Central memory CD4-positive, alpha-beta T cell (primary cell): ENCODE measurements at regions not wholly inside any gene's neighbourhood (a gene's known extent, or its start where the extent isn't known, plus 50 kb on each side); places are given as distances from the start of the nearest gene placed in this dataset.
"Not testable (repeated sequence)": the region's sequence is repeated elsewhere in the genome, so short reads cannot be mapped to it uniquely, and the experiment has no call there.

Experiments used
- DNase-seq: peaks from one replicate; pipeline ENCODE4 v3.0.0; 2022

DNA sequence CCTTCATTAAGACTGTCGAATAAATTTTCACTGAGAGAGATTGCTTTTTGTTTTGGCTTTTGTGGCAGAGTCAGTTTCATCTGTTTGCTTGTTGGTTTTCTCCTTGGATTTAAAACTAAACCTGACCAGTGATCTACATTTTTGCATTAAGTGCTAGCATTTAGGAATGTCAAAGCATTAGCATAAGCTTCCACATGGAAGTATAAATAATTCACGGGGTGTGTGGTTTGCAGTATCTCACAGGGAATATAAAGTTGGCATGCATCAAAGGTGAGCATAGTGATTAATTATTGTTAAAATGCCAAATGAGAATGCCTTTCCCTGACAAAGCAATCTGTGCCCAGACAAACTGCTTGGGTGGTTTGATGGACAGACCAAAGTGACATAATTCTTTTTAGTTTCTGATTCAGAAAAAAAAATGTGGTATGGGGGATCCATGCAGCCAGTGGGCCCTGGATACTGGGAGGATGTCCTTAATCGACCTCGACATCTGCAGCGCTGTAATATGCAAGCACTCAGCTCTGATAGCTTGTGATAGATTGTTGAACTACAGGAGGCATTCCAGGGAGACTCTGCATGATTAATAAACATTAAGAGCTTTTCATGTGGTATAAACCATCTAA lies 339.3 kb upstream of the POM121L12 start:
- no peak for DNase-seq

DNA sequence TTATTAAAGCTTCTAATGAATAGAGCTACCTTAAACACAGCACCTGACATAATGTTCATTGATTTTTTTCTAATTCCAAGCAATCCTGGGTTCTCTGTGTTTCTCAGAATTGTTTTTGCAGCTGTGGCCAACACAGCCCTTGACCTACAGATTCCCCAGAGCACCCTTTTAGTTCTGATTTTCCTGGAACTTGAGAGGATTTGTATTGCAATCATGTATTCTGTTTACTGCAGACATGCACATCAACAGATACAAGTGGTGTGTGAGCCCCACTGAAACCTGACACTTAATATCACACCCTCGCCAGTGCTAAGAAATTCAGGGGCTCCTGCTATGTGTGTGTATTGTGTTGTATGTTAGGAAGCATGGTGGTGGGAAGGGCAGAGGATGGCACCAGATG lies 344.2 kb upstream of the POM121L12 start:
- DNase-seq: no peak

DNA sequence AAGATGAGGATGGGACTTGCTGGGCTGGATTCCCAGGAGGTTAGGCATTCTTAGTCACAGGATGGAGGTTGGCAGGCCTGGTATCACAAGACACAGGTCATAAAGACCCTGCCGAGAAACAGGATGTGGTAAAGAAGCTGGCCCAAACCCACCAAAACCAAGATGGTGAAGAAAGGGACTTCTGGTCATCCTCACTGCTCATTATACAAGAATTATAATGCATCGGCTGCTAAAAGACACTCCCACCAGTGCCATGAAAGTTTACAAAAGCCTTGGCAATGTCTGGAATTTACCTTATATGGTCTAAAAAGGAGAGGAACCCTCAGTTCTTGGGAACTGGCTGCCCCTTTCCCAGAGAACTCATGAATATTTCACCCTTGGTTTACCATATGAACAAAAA lies 345.5 kb upstream of the POM121L12 start:
- DNase-seq: no peak

DNA sequence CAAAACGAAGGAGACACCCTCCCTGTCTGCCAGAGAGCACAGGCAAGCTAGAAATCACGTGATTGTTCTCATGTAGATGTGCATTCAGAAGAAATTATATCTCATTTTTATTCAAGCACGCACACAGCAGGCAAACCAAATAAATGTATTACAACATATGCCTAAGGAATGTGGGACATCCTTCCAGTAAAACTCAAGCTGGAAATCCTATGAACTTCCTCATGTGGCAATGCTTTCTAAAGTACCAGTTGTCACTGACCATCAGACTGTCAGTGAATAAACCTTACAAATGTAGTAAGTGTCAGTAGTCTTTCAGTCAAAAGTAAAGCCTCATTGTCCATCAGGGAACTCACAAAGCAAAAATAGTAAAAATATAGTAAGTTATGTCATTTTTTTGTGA lies 350.1 kb upstream of the POM121L12 start:
- DNase-seq: no peak

DNA sequence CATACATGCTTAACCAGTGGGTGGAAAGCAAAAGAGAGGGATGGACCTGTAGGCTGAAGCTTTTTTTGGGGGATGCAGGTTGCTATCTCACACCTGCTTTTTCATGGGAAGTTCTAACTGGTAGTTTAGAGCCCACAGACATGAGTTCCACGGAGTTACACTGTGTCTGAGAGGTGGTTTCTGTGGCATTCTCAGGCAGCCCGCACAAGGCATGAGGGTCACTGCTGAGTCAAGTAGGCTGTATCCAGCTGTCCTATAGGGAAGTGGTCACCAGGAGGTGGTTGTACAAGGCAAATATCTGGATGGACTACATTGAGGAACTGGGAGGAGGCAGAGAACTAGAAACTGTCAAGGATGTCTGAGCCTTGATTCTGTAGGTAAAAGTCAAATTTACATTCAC lies 351.0 kb upstream of the POM121L12 start:
- no peak for DNase-seq

DNA sequence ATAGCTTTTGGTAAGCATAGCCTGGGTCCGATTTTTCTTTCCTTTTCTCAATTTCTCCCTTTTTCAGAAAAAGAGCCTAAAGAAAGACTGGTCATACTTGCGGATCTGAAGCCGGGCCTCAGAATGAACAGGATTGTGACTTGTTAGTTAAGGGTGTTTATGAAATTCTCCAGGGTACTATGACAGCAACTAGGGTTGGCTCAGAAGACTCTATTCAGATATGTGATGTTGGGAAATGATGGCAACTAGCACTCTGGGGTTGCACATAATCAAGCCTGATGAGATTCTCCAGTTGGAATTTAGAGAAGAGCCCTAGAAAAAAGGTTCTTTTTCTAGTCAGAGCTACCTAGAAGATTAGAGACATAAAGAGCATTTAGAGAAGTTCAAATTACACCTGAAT lies 352.4 kb upstream of the POM121L12 start:
- DNase-seq: no peak

DNA sequence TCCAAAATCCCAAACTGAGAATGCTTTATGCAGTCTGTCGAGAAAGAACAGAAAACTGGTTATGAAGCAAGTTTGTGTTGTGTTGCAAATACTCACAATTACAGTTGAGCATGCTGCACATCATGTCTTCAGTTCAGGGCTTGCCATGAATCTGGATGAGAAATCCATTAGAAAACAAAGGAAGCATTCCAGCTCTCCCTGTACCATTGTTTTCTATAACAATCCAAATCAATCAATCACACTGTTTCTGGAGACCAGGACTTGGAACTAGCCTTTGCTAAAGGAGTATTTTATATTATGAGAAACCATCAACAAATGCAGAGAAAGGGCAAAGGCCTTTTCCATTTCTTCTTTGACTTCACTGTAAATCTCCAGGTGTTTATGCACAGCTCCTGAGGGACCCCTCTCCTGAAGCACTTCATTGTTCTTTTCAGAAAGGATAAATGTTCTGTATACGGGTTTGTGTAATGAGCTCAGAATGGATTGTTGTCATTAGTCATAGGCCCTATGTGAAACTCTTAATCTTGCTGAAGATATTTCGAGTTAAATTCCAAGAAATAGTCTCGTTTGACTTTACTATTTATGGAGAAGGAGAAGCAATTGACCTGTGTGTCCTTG lies 364.7 kb upstream of the POM121L12 start:
- DNase-seq: no peak

DNA sequence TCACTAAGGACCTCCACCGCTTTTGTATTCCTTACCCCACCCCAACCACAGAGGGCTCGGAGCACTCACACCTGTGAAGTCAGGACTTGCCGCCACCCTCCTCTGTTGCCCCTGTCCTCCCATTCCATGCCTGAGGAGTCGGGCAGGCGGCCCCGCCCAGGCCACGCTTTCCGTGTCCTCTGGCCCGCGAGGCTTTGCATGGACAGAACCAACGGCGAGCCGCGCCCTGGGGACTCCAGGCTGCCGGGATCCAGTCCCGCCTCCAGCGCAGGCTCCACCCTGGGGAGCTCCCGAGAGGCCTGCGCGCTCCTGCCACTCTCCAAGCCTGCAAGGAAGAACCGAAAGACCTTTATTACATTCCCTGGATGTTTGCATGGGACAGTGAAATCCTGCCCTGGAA lies 366.4 kb upstream of the POM121L12 start:
- DNase-seq: no peak

DNA sequence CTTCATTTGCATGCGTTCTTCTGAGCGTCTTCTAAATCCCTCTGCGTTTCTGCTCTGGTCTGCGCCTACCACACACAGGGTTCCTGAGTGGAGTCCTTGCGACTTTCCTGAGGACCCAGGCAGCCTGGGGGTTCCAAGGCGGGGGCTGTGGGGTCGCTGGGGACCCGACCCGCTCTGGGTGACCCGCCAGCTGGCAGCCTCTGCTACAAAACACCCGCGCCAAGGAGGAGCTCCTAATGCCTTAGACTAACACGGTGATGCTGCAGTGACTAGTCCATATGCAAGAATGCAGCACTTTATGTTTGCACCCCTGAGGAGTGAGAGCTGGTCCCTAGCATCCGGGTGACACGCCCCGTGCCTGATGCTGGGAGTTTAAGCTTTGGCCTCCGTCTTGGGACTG lies 367.0 kb upstream of the POM121L12 start:
- DNase-seq: no peak

DNA sequence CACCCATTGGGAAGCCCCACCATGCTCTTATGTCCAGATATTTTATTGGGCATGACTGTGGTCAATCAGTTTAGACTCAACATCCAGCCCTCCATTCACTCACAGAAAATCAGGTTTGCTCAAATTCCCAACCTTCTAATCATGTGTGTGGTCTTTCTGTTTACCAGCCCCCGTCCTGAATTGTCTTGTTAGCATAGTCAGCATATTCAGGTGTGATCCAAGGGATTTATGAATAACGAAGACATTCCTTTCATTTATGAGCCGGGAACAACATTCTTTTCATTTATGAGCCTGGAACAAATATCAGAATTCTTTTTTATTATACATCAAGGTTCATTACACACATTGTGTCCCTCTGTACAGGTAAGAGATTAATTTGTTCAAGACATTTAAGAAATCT lies 376.3 kb upstream of the POM121L12 start:
- DNase-seq: no peak

DNA sequence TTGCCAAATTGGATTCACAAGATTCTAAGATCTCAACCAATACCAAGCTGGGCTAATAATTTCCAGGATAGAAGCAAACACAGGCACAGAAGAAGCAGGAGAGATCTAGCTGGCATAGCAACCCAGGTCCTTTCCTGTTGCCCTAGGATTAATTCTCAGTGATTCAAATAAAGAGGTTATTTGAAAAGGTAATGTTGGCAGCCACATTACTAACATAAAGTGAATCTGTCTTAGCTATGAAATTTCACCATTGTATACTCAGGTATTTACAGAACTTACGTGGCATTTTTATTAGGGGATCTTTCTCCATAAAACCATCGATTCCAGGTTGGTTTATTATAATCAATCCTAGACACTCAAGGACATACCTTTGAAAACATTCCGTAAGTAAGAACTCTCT lies 379.3 kb upstream of the POM121L12 start:
- DNase-seq: no peak

DNA sequence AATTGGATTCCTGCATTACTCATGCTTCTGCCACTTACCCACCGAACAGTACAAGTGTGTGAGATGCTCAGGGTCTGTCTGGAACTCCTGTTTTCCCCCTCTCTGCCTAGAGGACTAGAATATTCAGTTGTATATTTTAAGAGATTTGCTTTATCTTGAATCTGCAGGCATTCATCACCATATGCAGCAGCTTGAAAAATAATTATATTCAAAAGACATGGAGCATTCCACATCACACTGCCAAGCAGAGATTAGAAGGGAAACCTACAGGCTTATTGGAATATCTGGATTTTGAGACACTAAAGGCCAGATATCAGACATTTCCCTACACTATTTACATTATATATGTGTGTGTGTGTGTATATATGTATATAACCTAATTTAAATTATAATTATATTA lies 382.8 kb upstream of the POM121L12 start:
- no peak for DNase-seq

DNA sequence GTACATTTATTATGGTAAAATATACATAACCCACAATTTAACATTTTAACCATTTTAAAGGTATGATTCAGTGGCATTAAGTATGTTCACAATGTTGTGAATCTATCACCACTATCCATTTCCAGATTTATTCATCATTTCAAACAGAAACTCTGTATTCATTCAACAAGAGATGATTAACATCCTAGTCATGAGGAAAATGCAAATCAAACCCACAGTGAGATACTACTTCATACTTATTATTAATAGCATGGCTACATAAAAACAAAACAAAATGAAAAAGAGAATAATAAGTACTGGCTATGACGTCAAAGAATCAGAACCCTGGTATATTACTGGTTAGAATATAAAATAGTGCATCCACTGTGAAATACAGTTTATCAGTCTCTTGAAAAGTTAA lies 386.6 kb upstream of the POM121L12 start:
- DNase-seq: no peak

DNA sequence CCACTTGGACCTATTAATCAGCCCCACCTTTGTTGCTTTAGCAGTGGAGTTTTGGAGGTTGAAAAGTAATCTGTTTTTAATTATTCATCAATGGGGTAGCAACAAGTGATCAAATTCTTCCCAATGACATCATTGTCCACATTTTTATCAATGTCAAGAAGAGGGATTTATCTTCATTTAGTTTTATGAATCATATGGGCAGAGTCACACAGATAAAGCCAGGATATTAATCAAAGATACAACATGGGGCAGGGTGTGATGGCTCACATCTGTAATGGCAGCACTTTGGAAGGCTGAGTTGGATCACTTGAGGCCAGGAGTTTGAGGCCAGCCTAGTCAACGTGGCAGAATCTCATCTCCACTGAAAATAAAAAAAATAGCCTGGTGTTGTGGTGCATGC lies 388.4 kb upstream of the POM121L12 start:
- DNase-seq: no peak

DNA sequence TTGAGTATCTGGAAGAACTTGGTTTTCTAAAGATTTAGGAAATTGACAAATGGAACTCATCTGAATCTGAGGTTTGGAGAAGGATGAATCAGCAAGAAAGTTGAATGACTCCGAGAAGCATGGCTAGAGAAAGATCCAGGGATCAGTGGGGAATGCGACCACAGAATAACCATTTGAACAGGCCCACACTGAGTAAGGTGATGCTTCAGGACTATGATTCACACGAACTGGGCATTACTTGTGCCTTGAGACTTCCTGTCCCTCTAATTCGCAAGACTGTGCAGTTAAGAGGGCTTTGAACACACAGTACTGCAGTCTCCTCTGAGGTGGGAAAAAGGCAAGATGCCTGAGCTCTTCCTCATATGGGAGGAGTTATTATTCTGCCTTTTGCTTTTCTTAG lies 395.5 kb upstream of the POM121L12 start:
- no peak for DNase-seq

DNA sequence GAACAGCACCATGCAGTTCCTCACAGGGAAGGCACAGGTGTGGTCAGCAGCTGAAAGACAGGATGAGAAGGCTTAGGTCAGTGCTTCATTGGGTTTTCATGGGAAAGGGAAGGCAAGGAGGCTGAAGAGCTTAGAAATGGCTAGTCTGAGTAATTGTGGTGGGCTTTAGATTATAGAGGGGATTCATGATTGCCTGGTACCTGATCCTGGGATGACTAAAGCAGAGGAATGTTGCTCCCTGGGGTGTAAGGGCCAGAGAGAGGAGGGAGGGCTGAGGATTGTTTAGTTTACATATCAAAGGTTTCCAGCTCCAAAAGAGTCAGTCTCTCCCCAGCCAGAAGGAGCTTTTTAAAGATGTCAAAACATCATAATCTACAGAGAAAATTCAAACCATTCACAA lies 396.3 kb upstream of the POM121L12 start:
- DNase-seq: no peak

DNA sequence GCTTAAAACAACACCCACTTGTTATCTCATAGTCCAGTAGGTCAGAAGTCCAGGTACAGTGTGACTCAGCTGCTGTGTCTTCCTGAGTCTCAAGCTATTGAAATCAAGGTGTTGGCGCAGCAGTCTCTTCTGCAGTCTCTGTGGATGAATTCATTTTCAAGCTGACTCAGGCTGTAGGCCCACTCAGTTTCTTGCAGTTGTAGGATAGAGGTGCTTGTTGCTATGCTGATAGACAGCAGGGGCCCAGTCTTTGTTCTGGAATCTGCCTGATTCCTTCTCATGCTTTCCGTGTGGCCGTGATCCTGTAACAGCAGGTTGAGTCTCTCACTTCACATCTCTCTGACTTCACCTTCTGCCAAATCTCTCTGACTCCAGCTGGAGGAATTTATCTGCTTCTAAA lies 400.4 kb upstream of the POM121L12 start:
- DNase-seq: no peak

DNA sequence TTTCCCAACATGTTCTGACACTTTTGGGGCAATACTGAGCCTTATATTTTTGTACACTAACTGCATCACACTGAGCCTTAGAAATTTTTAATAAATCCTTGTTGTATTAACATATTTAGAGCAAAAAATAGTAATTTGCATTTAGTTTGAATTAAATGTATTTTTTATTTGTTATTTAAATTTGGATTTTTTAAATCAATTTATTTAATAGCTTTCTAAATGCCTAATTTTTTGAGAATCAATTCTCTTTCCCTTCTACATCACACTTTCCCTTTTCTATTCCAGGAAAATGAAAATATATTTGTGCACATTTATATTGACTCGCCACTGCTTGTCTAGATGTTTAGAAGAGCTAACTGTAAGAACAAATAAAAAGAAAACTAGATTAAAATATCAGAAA lies 414.6 kb upstream of the POM121L12 start:
- DNase-seq: no peak

DNA sequence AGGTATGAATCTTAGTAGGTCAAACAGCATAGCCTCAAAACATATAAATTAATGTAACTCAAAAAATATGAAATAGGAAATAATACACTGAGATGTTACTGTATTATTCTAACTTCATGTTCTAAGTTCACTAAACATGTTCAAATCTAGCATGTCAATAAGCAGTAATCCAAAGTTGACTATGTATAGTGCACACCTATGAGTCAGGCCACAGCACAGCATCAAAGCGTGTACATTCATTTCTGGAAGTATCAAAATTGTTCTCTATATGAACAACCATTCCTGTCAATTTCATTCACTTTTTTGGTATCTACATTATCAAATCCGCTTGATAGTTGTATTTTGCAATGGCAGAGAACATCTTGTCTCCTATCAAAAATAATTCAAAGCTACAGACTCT lies 418.9 kb upstream of the POM121L12 start:
- no peak for DNase-seq

DNA sequence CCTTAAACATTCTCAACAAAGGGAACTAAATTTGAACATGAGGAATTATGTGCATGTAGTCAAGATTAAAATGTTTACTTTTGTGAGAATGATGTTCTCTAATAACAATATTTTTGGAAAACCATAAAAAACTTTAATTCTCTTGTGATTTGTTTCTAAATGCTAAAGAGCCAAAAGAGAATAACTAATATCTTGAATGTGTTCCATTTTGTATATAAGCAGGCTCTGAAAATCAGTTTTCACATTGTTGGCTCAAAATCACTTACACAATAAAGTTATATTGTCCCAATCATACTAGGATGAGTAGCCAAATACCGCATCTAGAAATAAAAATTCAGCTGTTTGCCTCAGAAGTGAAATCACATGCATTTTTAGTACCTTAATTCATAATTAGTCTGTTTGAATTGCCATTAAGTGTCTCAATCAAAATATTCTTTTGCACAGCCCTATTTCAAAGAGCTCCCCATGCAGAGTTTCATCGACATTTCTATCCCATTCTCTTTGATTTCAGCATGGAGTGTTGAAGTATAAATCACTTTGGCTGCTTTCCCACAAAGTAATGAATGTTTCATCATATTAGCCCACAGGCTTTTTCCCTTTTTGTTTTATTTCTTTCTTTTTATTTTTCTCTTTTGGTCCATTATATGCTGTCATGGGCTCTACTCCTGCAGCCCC lies 420.3 kb upstream of the POM121L12 start:
- no peak for DNase-seq

DNA sequence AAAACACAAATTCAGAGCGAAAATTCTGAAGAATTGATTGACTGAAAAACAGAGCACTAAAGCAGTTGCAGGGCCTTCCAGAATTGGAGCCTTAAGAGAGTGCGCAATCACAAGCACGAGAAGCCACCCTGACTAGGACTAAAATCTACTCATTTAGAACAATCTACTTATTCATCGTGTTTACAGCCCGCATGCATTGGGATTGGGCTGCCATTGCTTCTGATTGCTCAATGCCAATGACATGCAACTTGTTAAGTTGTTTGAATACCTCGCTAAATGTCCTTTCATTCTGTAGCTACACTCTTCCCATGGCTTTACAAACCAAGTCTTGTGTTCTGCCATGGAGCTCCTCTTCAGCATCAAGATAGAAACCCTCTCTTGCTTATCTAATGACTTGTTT lies 425.9 kb upstream of the POM121L12 start:
- DNase-seq: no peak

DNA sequence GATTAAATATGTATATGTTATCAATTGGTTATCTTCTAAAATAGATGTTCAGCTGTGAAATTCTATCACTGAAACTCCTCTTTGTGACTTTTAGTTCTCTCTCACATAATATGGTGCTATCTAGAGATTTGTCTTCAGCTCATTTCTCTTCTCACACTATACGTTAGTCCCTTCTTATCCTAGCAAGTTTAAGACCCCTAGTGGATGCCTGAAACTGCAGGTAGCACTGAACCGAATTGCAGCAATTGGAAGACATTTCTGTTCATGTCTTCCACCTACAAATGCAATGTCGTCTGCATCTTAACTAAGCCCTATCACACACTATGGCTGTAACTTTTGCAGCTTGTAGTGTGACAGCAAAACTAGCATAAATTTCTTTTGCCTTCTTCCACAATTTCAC lies 442.7 kb upstream of the POM121L12 start:
- no peak for DNase-seq

DNA sequence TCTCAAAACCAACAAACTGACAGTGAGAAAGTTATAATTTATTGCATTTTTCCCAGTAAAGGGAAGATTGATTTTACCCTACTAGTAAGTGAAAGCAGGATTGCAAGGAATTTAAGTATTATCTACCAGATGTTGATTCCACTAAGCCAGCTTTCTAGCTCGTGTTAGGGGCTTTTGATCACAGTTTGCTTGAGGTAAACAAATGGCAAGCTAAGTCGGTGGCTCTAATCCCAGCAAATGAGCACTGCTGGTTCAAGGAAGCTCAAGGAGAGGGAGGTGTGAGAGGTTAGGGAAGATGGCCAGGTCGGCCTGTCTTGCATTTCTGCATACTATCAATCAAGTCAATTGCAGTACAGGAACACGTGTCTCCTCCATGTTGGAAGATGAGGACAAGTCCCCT lies 448.7 kb upstream of the POM121L12 start:
- DNase-seq: no peak

DNA sequence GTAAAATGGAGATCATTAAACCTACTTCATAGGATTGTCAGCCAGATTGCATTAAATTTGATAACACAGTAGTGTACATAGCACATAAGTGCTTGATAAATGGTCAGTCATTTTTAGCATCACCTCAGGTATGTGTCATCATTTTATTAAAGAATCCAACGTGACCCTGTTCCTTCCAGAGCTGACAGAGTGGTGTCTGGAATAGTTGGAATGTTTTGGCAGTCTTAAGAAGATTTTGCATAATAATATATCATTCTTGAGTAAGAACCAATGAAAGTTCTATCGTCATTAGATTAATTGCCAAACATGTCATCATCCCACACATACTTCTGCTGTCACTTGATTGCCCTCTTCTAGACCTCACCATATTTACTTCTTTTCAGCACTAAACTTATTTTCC lies 451.4 kb upstream of the POM121L12 start:
- DNase-seq: no peak

DNA sequence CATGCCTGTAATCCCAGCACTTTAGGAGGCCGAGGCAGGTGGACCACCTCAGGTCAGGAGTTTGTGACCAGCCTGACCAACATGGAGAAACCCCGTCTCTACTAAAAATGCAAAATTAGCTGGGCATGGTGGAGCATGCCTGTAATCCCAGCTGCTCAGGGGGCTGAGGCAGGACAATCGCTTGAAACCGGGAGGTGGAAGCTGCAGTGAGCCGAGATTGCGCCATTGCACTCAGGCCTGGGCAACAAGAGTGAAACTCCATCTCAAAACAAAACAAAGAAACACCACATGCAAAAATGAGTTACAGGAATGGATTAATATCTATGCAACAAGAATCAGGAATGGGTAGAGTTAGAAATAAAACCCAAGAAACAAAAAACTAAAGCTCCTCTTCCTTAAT lies 462.3 kb upstream of the POM121L12 start:
- not testable (repeated sequence) for DNase-seq
